B cell (primary cell): ENCODE measurements at regions not wholly inside any gene's neighbourhood (a gene's known extent, or its start where the extent isn't known, plus 50 kb on each side); places are given as distances from the start of the nearest gene placed in this dataset.

Experiments used
- ATAC-seq: fragments of 200-7000 bp; cut with Tn5 transposase; one replicate; pipeline ENCODE4 v1.10.0; 2021; ENCODE audit warnings: low read depth, mild to moderate bottlenecking, moderate number of reproducible peaks, moderate library complexity
- CTCF ChIA-PET: fragments of 350-600 bp; sonication (Branson Sonifier 250); formaldehyde crosslinking; loops from one replicate; lab custom pipeline; 2021; ENCODE audit warnings: antibody characterized with exemption, inconsistent platforms; lab: Charles Lee
- POLR2A ChIA-PET: fragments of 350-600 bp; sonication (Branson Sonifier 250); formaldehyde crosslinking; loops from one replicate; lab custom pipeline; 2021; ENCODE audit warnings: antibody characterized with exemption; lab: Charles Lee
- DNase-seq: peaks from one replicate; pipeline ENCODE4 v3.0.0; 2013
- H2AFZ ChIP-seq: 2 replicates; pipeline ENCODE4 v1.6.1; 2012; ENCODE audit warnings: mild to moderate bottlenecking, low read depth, low read length; ENCODE audit not compliant: insufficient read depth, poor library complexity, severe bottlenecking
- H3K27ac ChIP-seq, 2 donors: 1 replicate in 1 of 2; 2 replicates in 1 of 2; pipeline ENCODE4 v1.5.1; 2012 to 2013; ENCODE audit warnings: low read length in 2 of 2, mild to moderate bottlenecking in 2 of 2, moderate library complexity in 1 of 2
- H3K27me3 ChIP-seq, 4 experiments: fragments of 200-600 bp in 1 of 4; sonication (generic) in 1 of 4; replicated peaks in 1 of 4; 1 replicate in 2 of 4; 2 replicates in 2 of 4; pipeline versions ENCODE4 v1.6.1 to v1.7.0; 2013 to 2016; ENCODE audit warnings: low read length in 3 of 4, mild to moderate bottlenecking in 2 of 4, mixed read lengths in 1 of 4, moderate library complexity in 1 of 4; ENCODE audit not compliant: insufficient read depth in 4 of 4, control insufficient read depth in 3 of 4; ENCODE audit errors: control extremely low read depth in 1 of 4
- H3K36me3 ChIP-seq, 2 experiments: replicated peaks in 1 of 2; 1 replicate in 1 of 2; 2 replicates in 1 of 2; pipeline versions ENCODE4 v1.6.1 to v1.7.1; 2013; ENCODE audit warnings: low read length in 1 of 2; ENCODE audit not compliant: insufficient read depth in 2 of 2, control insufficient read depth in 1 of 2; ENCODE audit errors: control extremely low read depth in 1 of 2, extremely low read depth in 1 of 2
- H3K4me1 ChIP-seq, 2 donors: fragments of 200-600 bp in 1 of 2; sonication (generic) in 1 of 2; 1 replicate in 1 of 2; 2 replicates in 1 of 2; pipeline versions ENCODE4 v1.5.1 to v1.6.1; 2013 to 2017; ENCODE audit warnings: low read length in 2 of 2; ENCODE audit not compliant: control insufficient read depth in 2 of 2, insufficient read depth in 2 of 2
- H3K4me2 ChIP-seq: replicated peaks from 2 replicates; pipeline ENCODE3; 2012; ENCODE audit warnings: mild to moderate bottlenecking, low read depth, low read length; ENCODE audit not compliant: poor library complexity, severe bottlenecking
- H3K4me3 ChIP-seq, 5 experiments: fragments of 200-600 bp in 1 of 5; sonication (generic) in 1 of 5; 1 replicate in 3 of 5; 2 replicates in 2 of 5; pipeline versions ENCODE4 v1.5.1 to v1.7.0; 2011 to 2016; ENCODE audit warnings: low read length in 4 of 5, mild to moderate bottlenecking in 4 of 5, low read depth in 2 of 5, control low read depth in 1 of 5, moderate library complexity in 1 of 5; ENCODE audit not compliant: insufficient read depth in 1 of 5; ENCODE audit errors: control extremely low read depth in 1 of 5, extremely low read depth in 1 of 5
- H3K79me2 ChIP-seq: fragments of 200-600 bp; sonication (generic); one replicate; pipeline ENCODE4 v1.6.0; 2016; ENCODE audit warnings: low read length; ENCODE audit not compliant: control insufficient read depth, insufficient read depth
- H3K9ac ChIP-seq: fragments of 200-600 bp; sonication (generic); 2 replicates; pipeline ENCODE4 v1.6.1; 2017; ENCODE audit warnings: mild to moderate bottlenecking, low read length, moderate library complexity
- H3K9me3 ChIP-seq, 3 donors: one replicate each; pipeline versions ENCODE4 v1.6.1 to v1.7.1; 2013; ENCODE audit warnings: low read length in 2 of 3; ENCODE audit not compliant: control insufficient read depth in 2 of 3, insufficient read depth in 1 of 3; ENCODE audit errors: control extremely low read depth in 1 of 3
- H4K20me1 ChIP-seq: 2 replicates; pipeline ENCODE4 v1.6.0; 2012; ENCODE audit warnings: mild to moderate bottlenecking, low read length; ENCODE audit not compliant: insufficient read depth, control insufficient read depth, poor library complexity, severe bottlenecking
- H3K27ac Mint-ChIP-seq: one replicate; pipeline ENCODE4 v1.8.0; 2021; ENCODE audit warnings: mixed read lengths
- H3K27me3 Mint-ChIP-seq: one replicate; pipeline ENCODE4 v1.8.0; 2021; ENCODE audit warnings: mixed read lengths
- H3K4me1 Mint-ChIP-seq: one replicate; pipeline ENCODE4 v1.8.0; 2021; ENCODE audit warnings: mixed read lengths
- H3K4me3 Mint-ChIP-seq: one replicate; pipeline ENCODE4 v1.8.0; 2021; ENCODE audit warnings: mixed read lengths
- H3K9me3 Mint-ChIP-seq: one replicate; pipeline ENCODE4 v1.8.0; 2022; ENCODE audit warnings: mixed read lengths; ENCODE audit not compliant: insufficient read depth
- CTCF ChIP-seq: fragments of 200-600 bp; IDR thresholded peaks from one replicate; pipeline ENCODE4 v1.8.0; 2022; ENCODE audit warnings: antibody characterized with exemption, mild to moderate bottlenecking
- EZH2 ChIP-seq: IDR thresholded peaks from 2 replicates; pipeline ENCODE4 v1.6.1; 2012; ENCODE audit warnings: borderline replicate concordance, low read depth, mild to moderate bottlenecking, moderate library complexity, low read length; ENCODE audit not compliant: insufficient read depth, poor library complexity, severe bottlenecking
- WGBS: methylation state at CpG from one replicate; pipeline ENCODE4 v1.1.5; 2013; ENCODE audit warnings: missing lambda C conversion rate; ENCODE audit not compliant: insufficient coverage; 5-methylcytosine and 5-hydroxymethylcytosine counted together
- intact Hi-C: fragments of 100-400 bp; cut with micrococcal nuclease; formaldehyde crosslinking; loops from one replicate; pipeline ENCODE4 v1.10.0; 2022

DNA sequence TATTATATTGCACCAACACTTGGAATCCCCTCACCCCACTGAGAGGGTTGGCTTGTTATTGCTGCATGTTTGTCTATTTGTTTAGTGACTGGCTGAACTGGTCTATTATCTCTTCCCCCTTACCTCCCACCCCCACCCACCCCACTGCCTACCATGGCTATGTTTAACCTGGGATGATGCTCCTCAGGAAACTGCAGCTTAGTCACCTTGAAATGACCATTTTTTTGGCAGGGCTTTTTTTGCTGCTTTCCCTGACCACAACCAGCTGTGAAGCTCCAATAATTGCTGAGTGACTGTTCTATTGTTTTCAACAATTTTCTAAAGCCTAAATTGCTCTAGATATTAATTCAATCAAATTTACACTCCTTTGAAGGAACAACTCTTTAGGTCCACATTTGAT, 137.9 kb upstream of the CADM2 start:
- ChIA-PET CTCF (no interaction called here), POLR2A (no interaction called here)
- Mint-ChIP-seq H3K4me1 (no peaks in the 10 kb centered on the region), H3K27ac (no peak overlapping the region), H3K27me3 (no peaks in the 10 kb centered on the region), H3K9me3 (no peaks in the 10 kb centered on the region), H3K4me3 (no peak overlapping the region)
- Histone ChIP-seq H3K4me3 (no peak overlapping the region), H3K9me3 (peaks cover 0 to 6% (median 0%) of the 10 kb centered on the region in 3 donors), H3K4me2 (no peak overlapping the region), H4K20me1 (no peaks in the 10 kb centered on the region), H3K4me1 (no peaks in the 10 kb centered on the region), H3K27ac (no peak overlapping the region), H3K36me3 (no peaks in the 10 kb centered on the region), H2AFZ (no peak overlapping the region), H3K79me2 (no peaks in the 10 kb centered on the region), H3K9ac (no peak overlapping the region), H3K27me3 (no peaks in the 10 kb centered on the region)
- intact Hi-C loops, result no loop called here
- DNase-seq (no peak), ATAC-seq (no peak)
- TF ChIP-seq CTCF (no peak), EZH2 (no peak)

GRCh38 chr3:84825817-84826216, 133.0 kb upstream of the CADM2 start:
- Histone ChIP-seq H3K9me3 (peaks cover 0 to 3% (median 1%) of the 10 kb centered on the region in 3 donors), H2AFZ (no peak overlapping the region), H4K20me1 (no peaks in the 10 kb centered on the region), H3K36me3 (no peaks in the 10 kb centered on the region), H3K79me2 (no peaks in the 10 kb centered on the region), H3K9ac (no peak overlapping the region), H3K4me2 (no peak overlapping the region), H3K27me3 (no peaks in the 10 kb centered on the region), H3K4me3 (no peak overlapping the region), H3K4me1 (no peaks in the 10 kb centered on the region), H3K27ac (no peak overlapping the region)
- ChIA-PET CTCF (no interaction called here), POLR2A (no interaction called here)
- H3K4me1 Mint-ChIP-seq, result no peaks in the 10 kb centered on the region
- no peak overlapping the region for H3K27ac Mint-ChIP-seq
- ATAC-seq (no peak), DNase-seq (no peak)
- peaks cover 8% of the 10 kb centered on the region for H3K9me3 Mint-ChIP-seq
- WGBS, result no CpG with 5 or more reads among the region's 1 CpG
- no peak overlapping the region for H3K4me3 Mint-ChIP-seq
- TF ChIP-seq CTCF (no peak), EZH2 (no peak)
- intact Hi-C loops, result no loop called here
- no peaks in the 10 kb centered on the region for H3K27me3 Mint-ChIP-seq
